ENCODE measurements at regions not wholly inside any gene's neighbourhood (a gene's known extent, or its start where the extent isn't known, plus 50 kb on each side); places are given as distances from the start of the nearest gene placed in this dataset.

GRCh38 chr18:39527465-39527864, 1961.9 kb upstream of the CELF4 start:
- no peak for DNase-seq (ENCODE audit: low read depth in 2 of 2)

- no peak for DNase-seq (ENCODE audit: low read depth in 2 of 2)
Observed at GRCh38 chr18:39524370-39524769, 1958.8 kb upstream of the CELF4 start.

GRCh38 chr18:39523281-39523680, 1957.7 kb upstream of the CELF4 start:
- no peak for DNase-seq (ENCODE audit: low read depth in 2 of 2)

- no peak for DNase-seq (ENCODE audit: low read depth in 2 of 2)
Observed at GRCh38 chr18:39521164-39521563, 1955.6 kb upstream of the CELF4 start.

GRCh38 chr18:39519741-39520140, 1954.1 kb upstream of the CELF4 start:
- DNase-seq (ENCODE audit: low read depth in 2 of 2), result no peak

- DNase-seq (ENCODE audit: low read depth in 2 of 2), result no peak
Observed at GRCh38 chr18:39515299-39515698, 1949.7 kb upstream of the CELF4 start.

- no peak for DNase-seq (ENCODE audit: low read depth in 2 of 2)
Observed at GRCh38 chr18:39513186-39513585, 1947.6 kb upstream of the CELF4 start.

GRCh38 chr18:39506581-39507330, 1941.2 kb upstream of the CELF4 start:
- no peak for DNase-seq (ENCODE audit: low read depth in 2 of 2)

GRCh38 chr18:39500306-39500705, 1934.7 kb upstream of the CELF4 start:
- DNase-seq (ENCODE audit: low read depth in 2 of 2), result no peak

- no peak for DNase-seq (ENCODE audit: low read depth in 2 of 2)
Observed at GRCh38 chr18:39497821-39498220, 1932.2 kb upstream of the CELF4 start.

- DNase-seq (ENCODE audit: low read depth in 2 of 2), result no peak
Observed at GRCh38 chr18:39496986-39497385, 1931.4 kb upstream of the CELF4 start.

GRCh38 chr18:39494211-39494896, 1928.8 kb upstream of the CELF4 start:
- DNase-seq (ENCODE audit: low read depth in 2 of 2), result no peak

- DNase-seq (ENCODE audit: low read depth in 2 of 2), result no peak
Observed at GRCh38 chr18:39491408-39491807, 1925.8 kb upstream of the CELF4 start.

GRCh38 chr18:39489431-39489830, 1923.8 kb upstream of the CELF4 start:
- DNase-seq (ENCODE audit: low read depth in 2 of 2), result no peak

- DNase-seq (ENCODE audit: low read depth in 2 of 2), result no peak
Observed at GRCh38 chr18:39487932-39488331, 1922.3 kb upstream of the CELF4 start.

GRCh38 chr18:39486268-39486667, 1920.7 kb upstream of the CELF4 start:
- no peak for DNase-seq (ENCODE audit: low read depth in 2 of 2)

- no peak for DNase-seq (ENCODE audit: low read depth in 2 of 2)
Observed at GRCh38 chr18:39485696-39486095, 1920.1 kb upstream of the CELF4 start.

- no peak for DNase-seq (ENCODE audit: low read depth in 2 of 2)
Observed at GRCh38 chr18:39481281-39481680, 1915.7 kb upstream of the CELF4 start.

GRCh38 chr18:39480494-39481195, 1915.0 kb upstream of the CELF4 start:
- DNase-seq (ENCODE audit: low read depth in 2 of 2), result no peak

- DNase-seq (ENCODE audit: low read depth in 2 of 2), result no peak
Observed at GRCh38 chr18:39464006-39464405, 1898.4 kb upstream of the CELF4 start.

GRCh38 chr18:39462436-39462835, 1896.8 kb upstream of the CELF4 start:
- DNase-seq (ENCODE audit: low read depth in 2 of 2), result no peak

- DNase-seq (ENCODE audit: low read depth in 2 of 2), result no peak
Observed at GRCh38 chr18:39460136-39460535, 1894.5 kb upstream of the CELF4 start.

GRCh38 chr18:39455285-39455684, 1889.7 kb upstream of the CELF4 start:
- no peak for DNase-seq (ENCODE audit: low read depth in 2 of 2)

All from stimulated activated CD4-positive, alpha-beta T cell treated with anti-CD3 and anti-CD28 coated beads, Interleukin-1b, Interleukin-23, amount 100 ng/mL, for 1 hour (primary cell).